HG03025 (cell line): ENCODE measurements at regions not wholly inside any gene's neighbourhood (a gene's known extent, or its start where the extent isn't known, plus 50 kb on each side); places are given as distances from the start of the nearest gene placed in this dataset.

ENCODE experiments used
- ATAC-seq: cut with Tn5 transposase; IDR thresholded peaks from one replicate; pipeline ENCODE4 v1.9.1; 2021; ENCODE audit warnings: mild to moderate bottlenecking, moderate library complexity; ENCODE audit not compliant: unreplicated experiment, low FRiP score

GRCh38 chr20:48079028-48079427 lies 293.7 kb upstream of the SULF2 start:
- no peak for ATAC-seq

GRCh38 chr20:48076747-48077146 lies 291.5 kb upstream of the SULF2 start:
- no peak for ATAC-seq

GRCh38 chr20:48076247-48076646 lies 291.0 kb upstream of the SULF2 start:
- ATAC-seq = no peak

- ATAC-seq = no peak
These were observed 290.4 kb upstream of the SULF2 start for GRCh38 chr20:48075591-48076174.

- no peak for ATAC-seq
These were observed 285.8 kb upstream of the SULF2 start for GRCh38 chr20:48070991-48071652.

- ATAC-seq = no peak
These were observed 284.3 kb upstream of the SULF2 start for GRCh38 chr20:48069596-48069995.

- no peak for ATAC-seq
These were observed 281.6 kb upstream of the SULF2 start for GRCh38 chr20:48066851-48067250.

- ATAC-seq = no peak
These were observed 281.0 kb upstream of the SULF2 start for GRCh38 chr20:48066246-48066645.

GRCh38 chr20:48065833-48066232 lies 280.6 kb upstream of the SULF2 start:
- ATAC-seq = no peak

GRCh38 chr20:48064929-48065328 lies 279.6 kb upstream of the SULF2 start:
- no peak for ATAC-seq

- no peak for ATAC-seq
These were observed 275.8 kb upstream of the SULF2 start for GRCh38 chr20:48060841-48061720.

GRCh38 chr20:48058611-48059559 lies 273.6 kb upstream of the SULF2 start:
- ATAC-seq = no peak

GRCh38 chr20:48057739-48058138 lies 272.5 kb upstream of the SULF2 start:
- no peak for ATAC-seq

GRCh38 chr20:48057251-48057650 lies 272.0 kb upstream of the SULF2 start:
- no peak for ATAC-seq

- no peak for ATAC-seq
These were observed 270.9 kb upstream of the SULF2 start for GRCh38 chr20:48056218-48056617.

GRCh38 chr20:48054051-48054450 lies 268.8 kb upstream of the SULF2 start:
- no peak for ATAC-seq

GRCh38 chr20:48052475-48052835 lies 267.2 kb upstream of the SULF2 start:
- no peak for ATAC-seq

- no peak for ATAC-seq
These were observed 266.7 kb upstream of the SULF2 start for GRCh38 chr20:48051794-48052474.

GRCh38 chr20:48049641-48050040 lies 264.4 kb upstream of the SULF2 start:
- no peak for ATAC-seq

- no peak for ATAC-seq
These were observed 263.9 kb upstream of the SULF2 start for GRCh38 chr20:48049171-48049570.
